DND-41 (cell line): ENCODE measurements at regions not wholly inside any gene's neighbourhood (a gene's known extent, or its start where the extent isn't known, plus 50 kb on each side); places are given as distances from the start of the nearest gene placed in this dataset.

Source experiments
- CTCF ChIP-seq: IDR thresholded peaks from 2 replicates; pipeline ENCODE4 v1.5.1; 2012; ENCODE audit warnings: borderline replicate concordance, low read length, moderate library complexity, mild to moderate bottlenecking; ENCODE audit not compliant: poor library complexity, severe bottlenecking; ENCODE audit errors: extremely low read depth
- EZH2 ChIP-seq: IDR thresholded peaks from 3 replicates; pipeline ENCODE4 v1.6.1; 2012; ENCODE audit warnings: borderline replicate concordance, low read depth, mild to moderate bottlenecking, moderate library complexity, low read length, inconsistent platforms; ENCODE audit not compliant: severe bottlenecking

GRCh38 chr20:22802296-22802695 is 217.9 kb upstream of the FOXA2 start:
- TF ChIP-seq CTCF (no peak), EZH2 (no peak)
